ENCODE measurements at regions not wholly inside any gene's neighbourhood (a gene's known extent, or its start where the extent isn't known, plus 50 kb on each side); places are given as distances from the start of the nearest gene placed in this dataset.

DNA sequence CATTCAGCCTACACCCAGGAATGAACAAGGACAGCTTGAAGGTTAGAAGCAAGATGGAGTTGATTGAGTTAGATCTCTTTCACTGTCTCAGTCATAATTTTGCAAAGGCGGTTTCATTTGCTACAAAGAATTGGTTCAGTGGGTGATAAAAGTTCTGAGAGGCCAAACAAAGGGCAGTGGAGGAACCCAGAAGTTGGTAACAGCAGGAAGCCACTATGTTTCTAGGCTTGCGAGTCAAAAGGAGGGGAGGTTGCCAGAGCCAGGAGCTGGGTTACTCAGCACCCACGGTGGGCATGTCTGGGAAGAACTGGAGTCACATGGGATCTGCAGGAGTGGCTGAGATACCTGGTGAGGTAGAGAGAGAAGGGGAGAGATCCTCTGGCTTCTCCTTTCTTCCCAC, 64.2 kb upstream of the MRPS6 start:
- Histone ChIP-seq H3K27me3 (no peaks in the 10 kb centered on the region), H3K9me3 (peaks cover 0 to 23% of the 10 kb centered on the region in 2 donors), H3K4me3 (no peak overlapping the region), H3K36me3 (no peaks in the 10 kb centered on the region), H3K27ac (no peak overlapping the region), H3K4me1 (peaks cover 0 to 11% of the 10 kb centered on the region in 2 donors)
- DNase-seq (ENCODE audit: low spot score) = no peak
- TF ChIP-seq CTCF (IDR thresholded peaks at IDR 0.05) = no peak

- Histone ChIP-seq H3K27ac (no peak overlapping the region), H3K27me3 (no peaks in the 10 kb centered on the region), H3K4me1 (peaks cover 0 to 11% of the 10 kb centered on the region in 2 donors), H3K36me3 (no peaks in the 10 kb centered on the region), H3K9me3 (peaks cover 0 to 23% of the 10 kb centered on the region in 2 donors), H3K4me3 (no peak overlapping the region)
- no peak for DNase-seq (ENCODE audit: low spot score)
- TF ChIP-seq CTCF (IDR thresholded peaks at IDR 0.05) = no peak
Observed at GRCh38 chr21:34008618-34009017, 64.8 kb upstream of the MRPS6 start.

- TF ChIP-seq CTCF (IDR thresholded peaks at IDR 0.05) = no peak
- H3K36me3 ChIP-seq = no peaks in the 10 kb centered on the region
- DNase-seq (ENCODE audit: low spot score) = no peak
- H3K9me3 ChIP-seq = peaks cover 0 to 8% of the 10 kb centered on the region in 2 donors
- H3K4me1 ChIP-seq = peaks cover 0 to 11% of the 10 kb centered on the region in 2 donors
- no peaks in the 10 kb centered on the region for H3K27me3 ChIP-seq
- no peak overlapping the region for H3K4me3 ChIP-seq
- no peak overlapping the region for H3K27ac ChIP-seq
Observed at GRCh38 chr21:34006611-34007168, 66.7 kb upstream of the MRPS6 start.

GRCh38 chr21:34004974-34005373, 68.4 kb upstream of the MRPS6 start:
- no peak for TF ChIP-seq CTCF (IDR thresholded peaks at IDR 0.05)
- H3K27me3 ChIP-seq = no peaks in the 10 kb centered on the region

GRCh38 chr21:34004013-34004938, 69.1 kb upstream of the MRPS6 start:
- peak overlapping the region in 1 of 2 donors; percentile 52 for H3K27ac ChIP-seq
- H3K36me3 ChIP-seq = no peaks in the 10 kb centered on the region
- DNase-seq (ENCODE audit: low spot score) = no peak
- no peaks in the 10 kb centered on the region for H3K9me3 ChIP-seq
- TF ChIP-seq CTCF (IDR thresholded peaks at IDR 0.05) = no peak
- H3K4me3 ChIP-seq = no peak overlapping the region
- peaks cover 0 to 11% of the 10 kb centered on the region in 2 donors for H3K4me1 ChIP-seq
- H3K27me3 ChIP-seq = no peaks in the 10 kb centered on the region

More at GRCh38 chr21:34004974-34005373, 68.4 kb upstream of the MRPS6 start:
- H3K4me1 ChIP-seq = peaks cover 0 to 11% of the 10 kb centered on the region in 2 donors
- H3K27ac ChIP-seq = peak overlapping the region in 1 of 2 donors; percentile 52
- DNase-seq (ENCODE audit: low spot score) = no peak
- no peak overlapping the region for H3K4me3 ChIP-seq
- H3K36me3 ChIP-seq = no peaks in the 10 kb centered on the region
- H3K9me3 ChIP-seq = no peaks in the 10 kb centered on the region

Data from right atrium auricular region (tissue), 2 donors.